CD4-positive, alpha-beta T cell treated with Interleukin-4 for 4 hours (primary cell): ENCODE measurements at regions not wholly inside any gene's neighbourhood (a gene's known extent, or its start where the extent isn't known, plus 50 kb on each side); places are given as distances from the start of the nearest gene placed in this dataset.
A peak's percentile ranks its signal among the peaks of the same experiment; 100 is the strongest.

Source experiments
- DNase-seq: peaks from one replicate; pipeline ENCODE4 v3.0.0-alpha.2; 2020

GRCh38 chr14:71729596-71729995 is 202.6 kb upstream of the RGS6 start:
- DNase-seq = no peak

DNA sequence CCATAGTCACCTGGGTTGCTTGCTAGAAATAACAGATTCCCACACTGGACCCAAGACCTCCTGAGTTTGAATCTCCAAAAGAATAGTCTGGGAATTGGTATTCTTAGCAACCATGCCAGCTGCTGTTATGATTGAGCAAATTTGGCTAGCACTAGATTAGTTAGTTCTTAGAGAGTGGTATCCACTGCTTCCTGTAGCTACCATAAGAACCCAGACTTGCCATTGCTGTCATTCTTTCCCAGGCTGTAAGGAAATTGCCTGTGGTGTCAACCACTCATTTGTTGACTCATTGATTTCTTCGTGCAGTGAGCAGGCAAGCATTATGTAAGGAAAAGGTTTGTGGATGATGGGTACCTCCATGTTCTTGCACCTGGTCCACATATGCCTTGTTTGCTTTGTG is 201.8 kb upstream of the RGS6 start:
- DNase-seq = no peak

- no peak for DNase-seq
Observed at GRCh38 chr14:71731096-71731495, 201.1 kb upstream of the RGS6 start.

- no peak for DNase-seq
Observed at GRCh38 chr14:71733210-71733883, 198.9 kb upstream of the RGS6 start.

DNA sequence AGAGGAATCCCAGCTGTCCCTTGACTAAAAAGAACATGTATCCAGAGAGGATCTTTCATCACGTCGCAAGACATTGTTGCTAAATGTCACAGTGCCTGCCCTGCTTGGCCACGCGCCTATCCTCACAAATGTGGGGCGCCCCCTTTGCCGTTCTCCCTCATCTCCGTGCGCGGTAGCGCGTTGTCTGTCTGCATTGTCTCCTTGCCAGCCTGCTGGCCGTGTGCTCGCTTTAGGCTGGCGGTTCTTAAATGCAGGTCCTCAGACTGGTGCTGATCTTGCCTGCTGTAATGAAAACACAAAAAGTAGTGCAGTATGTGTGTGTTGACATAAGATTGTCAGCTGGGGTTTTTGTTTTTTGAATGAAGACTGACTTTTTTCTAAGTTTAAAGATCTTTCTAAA is 198.2 kb upstream of the RGS6 start:
- no peak for DNase-seq

- DNase-seq = no peak
Observed at GRCh38 chr14:71734885-71735284, 197.3 kb upstream of the RGS6 start.

- DNase-seq = no peak
Observed at GRCh38 chr14:71737760-71738159, 194.5 kb upstream of the RGS6 start.

DNA sequence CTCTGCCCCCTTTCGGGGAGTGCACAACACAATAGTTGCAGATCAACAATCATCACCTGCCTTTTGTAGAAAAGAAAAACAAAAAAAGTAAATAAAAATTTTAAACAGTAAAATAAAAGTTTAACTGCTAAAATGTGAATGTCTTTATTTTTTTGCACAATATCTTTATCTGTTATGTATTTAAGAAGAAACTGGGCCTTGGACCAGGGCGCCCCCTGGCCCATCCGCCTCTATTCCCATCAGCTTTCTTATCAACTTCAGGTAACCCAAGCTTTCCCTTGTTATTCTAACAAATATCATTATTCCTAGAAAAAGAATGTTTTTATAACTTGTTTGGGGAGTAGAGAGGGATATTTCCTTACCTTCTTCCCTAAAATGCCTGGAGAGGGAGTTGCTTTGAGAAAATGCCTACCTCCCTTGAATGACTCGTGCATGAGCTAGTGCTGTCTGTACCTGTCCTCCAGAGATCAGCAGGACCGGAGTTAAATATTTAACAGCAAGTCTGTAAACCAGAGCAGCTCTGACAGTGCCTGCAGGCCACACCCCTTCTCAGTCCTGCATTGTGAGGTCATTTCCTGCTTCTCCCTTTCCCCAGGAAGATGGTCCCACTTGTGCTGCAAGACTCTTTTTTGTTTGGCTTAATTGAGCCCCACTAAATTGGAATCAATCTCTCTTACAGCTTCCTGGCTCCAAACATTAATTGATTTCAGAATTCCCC is 192.8 kb upstream of the RGS6 start:
- DNase-seq = no peak

- no peak for DNase-seq
Observed at GRCh38 chr14:71741241-71741640, 191.0 kb upstream of the RGS6 start.

DNA sequence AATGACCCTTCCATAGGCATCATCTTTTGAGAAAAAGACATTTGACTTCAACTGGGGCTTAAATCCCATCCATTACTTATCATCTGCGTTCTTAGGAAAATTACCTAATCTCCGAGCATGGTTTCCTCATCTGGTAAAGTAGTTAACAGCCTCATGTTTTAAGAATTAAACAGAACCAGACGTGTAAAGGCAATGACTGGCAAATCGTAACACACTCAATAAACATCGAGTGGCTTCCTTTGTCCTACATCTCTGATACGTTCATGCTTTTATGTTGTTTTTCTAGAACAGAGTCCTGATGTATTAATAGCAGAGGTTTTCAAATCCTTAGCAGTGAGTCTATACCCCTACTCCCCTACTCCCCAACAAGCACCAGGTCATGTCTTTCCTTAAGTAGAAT is 189.7 kb upstream of the RGS6 start:
- DNase-seq = no peak

DNA sequence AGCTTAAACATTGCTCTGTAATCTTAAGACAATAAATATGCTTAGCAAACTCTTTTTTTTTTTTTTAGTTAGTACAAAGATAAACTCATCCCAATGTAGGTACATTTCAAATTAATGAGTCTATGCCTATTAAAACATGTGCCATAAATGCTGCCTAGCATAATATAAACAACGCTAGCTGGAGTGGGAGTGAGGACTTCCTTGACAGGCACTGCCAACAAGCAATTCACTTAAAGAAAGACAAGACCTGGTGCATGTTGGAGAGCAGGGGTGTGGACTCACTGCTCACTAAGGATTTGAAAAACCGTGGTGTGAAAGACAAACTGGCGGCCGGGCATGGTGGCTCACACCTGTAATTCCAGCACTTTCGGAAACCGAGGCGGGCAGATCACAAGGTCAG is 187.2 kb upstream of the RGS6 start:
- DNase-seq = no peak

DNA sequence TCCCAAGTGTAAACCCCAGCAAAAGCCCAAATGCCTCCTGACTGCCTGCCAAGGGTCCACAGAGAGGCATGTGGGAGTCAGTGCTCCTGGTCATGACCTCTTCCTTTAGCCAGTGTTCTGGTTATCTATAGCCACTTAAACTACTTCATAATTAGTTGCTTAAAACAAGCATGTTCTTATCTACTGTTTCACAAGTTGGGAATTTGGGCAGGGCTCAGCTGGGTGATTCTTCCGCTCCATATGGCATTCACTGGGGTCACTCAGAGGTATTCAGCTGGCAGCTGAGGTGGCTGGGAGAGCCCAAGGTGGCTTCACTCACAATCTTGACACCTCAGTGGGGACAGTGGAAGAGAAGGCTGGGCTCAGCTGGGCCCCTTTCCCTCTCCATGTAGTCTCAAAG is 184.0 kb upstream of the RGS6 start:
- no peak for DNase-seq

GRCh38 chr14:71749613-71750238 is 182.5 kb upstream of the RGS6 start:
- DNase-seq = no peak

GRCh38 chr14:71751264-71751663 is 181.0 kb upstream of the RGS6 start:
- no peak for DNase-seq

- DNase-seq = no peak
Observed at GRCh38 chr14:71752111-71752738, 180.0 kb upstream of the RGS6 start.

GRCh38 chr14:71753126-71753830 is 179.0 kb upstream of the RGS6 start:
- DNase-seq = peak; percentile 59

DNA sequence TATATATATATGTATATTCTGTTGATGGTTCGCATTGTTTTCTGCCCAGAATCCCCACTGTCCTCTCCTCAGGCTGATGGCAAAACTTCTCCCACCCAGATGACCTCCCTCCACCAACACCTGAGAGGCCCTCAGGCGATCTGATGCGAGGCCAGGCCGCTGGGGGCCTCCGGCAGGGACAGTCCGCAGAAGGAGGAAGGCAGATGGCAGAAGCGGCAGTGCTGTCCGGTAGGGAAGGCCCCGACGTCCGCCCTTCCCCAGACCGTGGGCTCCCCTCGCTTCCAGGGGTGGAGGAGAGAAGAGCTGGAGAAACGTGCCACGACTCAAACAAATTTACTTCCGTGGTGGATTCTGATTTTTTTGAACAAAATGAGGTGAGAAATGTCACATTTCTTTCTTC is 178.3 kb upstream of the RGS6 start:
- DNase-seq = no peak

- no peak for DNase-seq
Observed at GRCh38 chr14:71754422-71755095, 177.7 kb upstream of the RGS6 start.

DNA sequence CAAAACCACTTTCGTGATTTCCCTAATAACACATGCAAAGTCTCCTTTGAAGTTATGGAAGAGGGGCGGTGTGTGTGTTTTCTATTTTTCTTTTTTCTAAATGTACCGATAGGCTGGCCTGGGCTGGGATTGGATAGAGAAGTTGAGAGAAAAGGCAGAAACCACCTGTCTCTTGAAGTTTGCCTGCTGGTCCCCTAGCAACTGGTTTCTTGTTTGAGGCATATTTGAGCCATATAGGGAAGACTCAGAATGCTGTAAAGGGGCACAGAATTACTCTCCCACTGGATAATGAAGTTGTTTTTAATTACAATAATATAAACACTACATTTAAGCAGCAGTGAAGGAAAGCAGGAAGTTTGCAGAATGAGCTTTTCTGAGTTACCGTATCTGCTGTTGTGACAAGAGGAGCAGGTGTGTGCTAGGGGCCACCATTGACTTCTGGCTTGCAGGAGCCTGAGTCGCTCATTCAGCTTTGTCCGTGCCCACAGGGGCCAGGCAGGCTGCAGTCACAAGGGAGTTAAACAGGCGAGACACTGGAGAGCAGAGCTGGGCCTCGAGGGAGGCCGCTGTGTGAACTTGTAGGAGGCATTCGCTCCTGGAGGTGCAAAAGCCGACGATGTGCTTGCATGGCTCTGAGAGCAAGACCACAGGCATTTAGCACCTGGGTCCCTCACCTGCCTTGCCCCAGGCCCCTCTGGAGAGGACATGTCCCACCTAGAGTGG is 173.8 kb upstream of the RGS6 start:
- DNase-seq = no peak

GRCh38 chr14:71762575-71762974 is 169.7 kb upstream of the RGS6 start:
- DNase-seq = no peak

GRCh38 chr14:71764701-71765382 is 167.4 kb upstream of the RGS6 start:
- DNase-seq = no peak
